PC-3 (cell line): ENCODE measurements at regions not wholly inside any gene's neighbourhood (a gene's known extent, or its start where the extent isn't known, plus 50 kb on each side); places are given as distances from the start of the nearest gene placed in this dataset.
"Not testable (repeated sequence)": the region's sequence is repeated elsewhere in the genome, so short reads cannot be mapped to it uniquely, and the experiment has no call there.

ENCODE experiments used
- ATAC-seq: fragments of 200-7000 bp; cut with Tn5 transposase; 2 replicates; pipeline ENCODE4 v1.9.1; 2020; ENCODE audit warnings: mild to moderate bottlenecking, moderate library complexity
- BruUV-seq: library from RNA; stranded (reverse); fragments of 400-500 nt; replicated peaks from 2 replicates; lab custom pipeline; 2021; lab: Mats Ljungman, UMichigan
- CTCF ChIA-PET: fragments of 300-600 bp; sonication (Branson Sonifier 250); formaldehyde crosslinking; loops from one replicate; lab custom pipeline; 2022; ENCODE audit warnings: antibody characterized with exemption; lab: Charles Lee
- POLR2A ChIA-PET: fragments of 300-600 bp; sonication (Branson Sonifier 250); formaldehyde crosslinking; loops from one replicate; lab custom pipeline; 2022; ENCODE audit warnings: antibody characterized with exemption; ENCODE audit not compliant: unreplicated experiment; lab: Charles Lee
- DNase-seq: peaks from one replicate; pipeline ENCODE4 v3.0.0-alpha.2; 2015
- H2AFZ ChIP-seq: fragments of 300-600 bp; sonication (generic); 2 replicates; pipeline ENCODE4 v1.6.0; 2016; ENCODE audit warnings: antibody characterized with exemption, low read length
- H3F3A ChIP-seq: fragments of 300-600 bp; sonication (generic); one replicate; pipeline ENCODE4 v1.6.0; 2017; ENCODE audit warnings: antibody characterized with exemption, low read length, control low read depth, mild to moderate bottlenecking; ENCODE audit not compliant: unreplicated experiment
- H3K27ac ChIP-seq: fragments of 300-600 bp; sonication (generic); 2 replicates; pipeline ENCODE4 v1.5.1; 2016; ENCODE audit warnings: mild to moderate bottlenecking, low read length
- H3K27me3 ChIP-seq: fragments of 300-600 bp; sonication (generic); 2 replicates; pipeline ENCODE4 v1.6.1; 2016; ENCODE audit warnings: low read length, mixed read lengths
- H3K36me3 ChIP-seq: fragments of 300-600 bp; sonication (generic); 2 replicates; pipeline ENCODE4 v1.6.1; 2016; ENCODE audit warnings: low read depth, mixed run types, low read length, mixed read lengths
- H3K4me1 ChIP-seq: fragments of 300-600 bp; sonication (generic); 2 replicates; pipeline ENCODE4 v1.5.1; 2016; ENCODE audit warnings: low read length; ENCODE audit not compliant: insufficient read depth
- H3K4me2 ChIP-seq: fragments of 300-600 bp; sonication (generic); 2 replicates; pipeline ENCODE4 v1.6.0; 2016; ENCODE audit warnings: low read length
- H3K4me3 ChIP-seq: fragments of 300-600 bp; sonication (generic); 2 replicates; pipeline ENCODE4 v1.5.1; 2016; ENCODE audit warnings: mild to moderate bottlenecking, low read length, mixed read lengths
- H3K79me2 ChIP-seq: fragments of 300-600 bp; sonication (generic); 2 replicates; pipeline ENCODE4 v1.6.1; 2017; ENCODE audit warnings: low read length, mixed read lengths
- H3K9ac ChIP-seq: fragments of 300-600 bp; sonication (generic); 2 replicates; pipeline ENCODE4 v1.6.0; 2016; ENCODE audit warnings: mild to moderate bottlenecking, low read length
- H3K9me2 ChIP-seq: fragments of 300-600 bp; sonication (generic); replicated peaks from 2 replicates; pipeline ENCODE4 v1.6.1; 2016; ENCODE audit warnings: mixed run types, low read length, mixed read lengths
- H3K9me3 ChIP-seq: fragments of 300-600 bp; sonication (generic); 2 replicates; pipeline ENCODE4 v1.6.1; 2016; ENCODE audit warnings: low read length, mixed read lengths
- H4K20me1 ChIP-seq: fragments of 300-600 bp; sonication (generic); 2 replicates; pipeline ENCODE4 v1.6.1; 2016; ENCODE audit warnings: low read length, mixed read lengths
- CTCF ChIP-seq: fragments of 300-600 bp; sonication (generic); conservative IDR thresholded peaks from 2 replicates; pipeline ENCODE4 v1.5.1; 2017; ENCODE audit warnings: antibody characterized with exemption, low read depth, mild to moderate bottlenecking, low read length
- EZH2 ChIP-seq: fragments of 300-600 bp; sonication (generic); IDR thresholded peaks from one replicate; pipeline ENCODE4 v1.6.1; 2017; ENCODE audit warnings: antibody characterized with exemption, mild to moderate bottlenecking, low read length; ENCODE audit not compliant: unreplicated experiment
- EZH2phosphoT487 ChIP-seq: fragments of 300-600 bp; sonication (generic); IDR thresholded peaks from 2 replicates; pipeline ENCODE4 v1.6.1; 2018; ENCODE audit warnings: mild to moderate bottlenecking, antibody characterized with exemption, low read length, borderline replicate concordance
- intact Hi-C: fragments of 100-400 bp; cut with micrococcal nuclease; formaldehyde crosslinking; loops from 2 replicates; pipeline ENCODE4 v1.9.0; 2023

DNA sequence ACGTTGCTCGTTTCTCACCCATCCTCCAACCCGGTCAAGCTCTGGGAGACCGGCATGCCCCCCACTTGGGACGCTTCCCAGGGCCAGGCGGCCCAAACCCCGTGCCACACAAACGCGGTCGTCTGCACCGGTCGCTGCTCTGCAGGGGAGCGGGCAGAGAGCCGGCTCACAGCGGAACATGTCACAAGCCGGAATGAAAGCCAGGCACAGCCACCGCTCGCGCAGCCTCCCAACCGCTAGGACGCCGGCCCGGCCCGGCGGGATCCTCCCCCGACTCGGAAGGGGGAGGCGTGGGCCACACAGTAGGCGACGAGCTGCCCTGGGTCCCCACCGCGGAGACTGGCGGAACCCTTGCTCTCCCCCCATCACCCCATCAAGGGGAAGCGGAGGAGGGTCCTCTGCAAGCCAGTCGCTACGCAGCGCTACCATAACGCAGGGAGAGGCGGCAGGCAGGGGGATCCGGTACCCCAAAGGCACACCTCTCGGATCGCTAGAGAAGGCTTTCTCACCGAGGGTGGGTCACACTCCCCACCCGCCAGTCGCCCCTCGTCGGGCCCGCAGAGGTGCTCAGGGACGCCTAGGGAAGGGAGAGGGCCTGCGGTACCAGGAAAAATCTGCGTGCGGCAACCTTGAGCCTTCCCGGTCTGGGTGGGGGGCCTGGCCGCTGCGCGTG lies 768.4 kb upstream of the DEFB115 start:
- no peaks in the 10 kb centered on the region for H3F3A ChIP-seq
- DNase-seq = no peak
- ChIA-PET POLR2A (no interaction called here), CTCF (no interaction called here)
- no peaks in the 10 kb centered on the region for H3K36me3 ChIP-seq
- H4K20me1 ChIP-seq = no peaks in the 10 kb centered on the region
- no peaks in the 10 kb centered on the region for H3K79me2 ChIP-seq
- BruUV-seq = no TSS peak
- ATAC-seq = no peak
- H3K27me3 ChIP-seq = no peaks in the 10 kb centered on the region
- H3K4me1 ChIP-seq = no peaks in the 10 kb centered on the region
- intact Hi-C loops = no loop called here
- no peak overlapping the region for H2AFZ ChIP-seq
- H3K4me3 ChIP-seq = no peak overlapping the region
- no peak for TF ChIP-seq EZH2phosphoT487
- no peak for TF ChIP-seq CTCF
- no peak for TF ChIP-seq EZH2
- H3K9ac ChIP-seq = no peak overlapping the region
- H3K9me2 ChIP-seq = no peaks in the 10 kb centered on the region
- no peak overlapping the region for H3K27ac ChIP-seq
- H3K9me3 ChIP-seq = 0 out of 2 replicates have a peak, but pooled peaks cover 6% of the 10 kb centered on the region
- no peak overlapping the region for H3K4me2 ChIP-seq

GRCh38 chr20:30489614-30490003 lies 767.9 kb upstream of the DEFB115 start:
- TF ChIP-seq EZH2phosphoT487 (no peak), CTCF (no peak), EZH2 (no peak)
- 0 out of 2 replicates have a peak, but pooled peaks cover 6% of the 10 kb centered on the region for H3K9me3 ChIP-seq
- intact Hi-C loops = no loop called here
- H3K79me2 ChIP-seq = no peaks in the 10 kb centered on the region
- BruUV-seq = no TSS peak
- H3F3A ChIP-seq = no peaks in the 10 kb centered on the region
- H3K27ac ChIP-seq = no peak overlapping the region
- no peak overlapping the region for H2AFZ ChIP-seq
- H3K4me2 ChIP-seq = no peak overlapping the region
- ATAC-seq (no peak), DNase-seq (no peak)
- H3K9ac ChIP-seq = no peak overlapping the region
- H3K4me3 ChIP-seq = no peak overlapping the region
- CTCF ChIA-PET = no interaction called here
- no peaks in the 10 kb centered on the region for H3K27me3 ChIP-seq
- H4K20me1 ChIP-seq = no peaks in the 10 kb centered on the region
- no peaks in the 10 kb centered on the region for H3K9me2 ChIP-seq
- POLR2A ChIA-PET = no interaction called here
- no peaks in the 10 kb centered on the region for H3K4me1 ChIP-seq
- no peaks in the 10 kb centered on the region for H3K36me3 ChIP-seq

DNA sequence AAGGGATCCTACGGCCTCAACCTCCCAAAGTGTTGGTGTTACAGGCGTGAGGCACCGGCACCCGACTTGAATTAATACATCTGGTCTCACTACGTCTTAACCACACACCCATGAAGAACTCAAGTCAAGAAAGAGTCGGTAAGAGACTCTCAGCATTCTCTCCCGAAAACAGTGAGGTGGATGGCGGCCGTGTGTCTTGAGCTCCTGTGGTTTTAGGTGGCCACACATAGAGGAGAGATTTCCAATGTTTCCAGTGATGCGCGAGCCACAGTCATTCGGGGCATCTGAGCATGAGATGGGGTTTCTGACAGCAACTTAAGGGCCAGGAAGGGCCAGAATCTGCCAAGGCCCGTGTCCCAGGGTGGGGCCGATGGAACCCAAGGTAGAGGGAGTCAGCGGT lies 766.4 kb upstream of the DEFB115 start:
- no peaks in the 10 kb centered on the region for H3K79me2 ChIP-seq
- 0 out of 2 replicates have a peak, but pooled peaks cover 2% of the 10 kb centered on the region for H3K9me3 ChIP-seq
- ChIA-PET POLR2A (no interaction called here), CTCF (no interaction called here)
- H3K4me2 ChIP-seq = no peak overlapping the region
- no peak overlapping the region for H3K27ac ChIP-seq
- TF ChIP-seq CTCF = no peak
- no peak for TF ChIP-seq EZH2
- no peak for TF ChIP-seq EZH2phosphoT487
- no peaks in the 10 kb centered on the region for H3K36me3 ChIP-seq
- H3F3A ChIP-seq = no peaks in the 10 kb centered on the region
- H2AFZ ChIP-seq = no peak overlapping the region
- ATAC-seq (no peak), DNase-seq (no peak)
- no TSS peak for BruUV-seq
- H3K9ac ChIP-seq = no peak overlapping the region
- H3K27me3 ChIP-seq = no peaks in the 10 kb centered on the region
- H3K9me2 ChIP-seq = no peaks in the 10 kb centered on the region
- intact Hi-C loops = no loop called here
- no peaks in the 10 kb centered on the region for H3K4me1 ChIP-seq
- H4K20me1 ChIP-seq = no peaks in the 10 kb centered on the region
- H3K4me3 ChIP-seq = no peak overlapping the region

DNA sequence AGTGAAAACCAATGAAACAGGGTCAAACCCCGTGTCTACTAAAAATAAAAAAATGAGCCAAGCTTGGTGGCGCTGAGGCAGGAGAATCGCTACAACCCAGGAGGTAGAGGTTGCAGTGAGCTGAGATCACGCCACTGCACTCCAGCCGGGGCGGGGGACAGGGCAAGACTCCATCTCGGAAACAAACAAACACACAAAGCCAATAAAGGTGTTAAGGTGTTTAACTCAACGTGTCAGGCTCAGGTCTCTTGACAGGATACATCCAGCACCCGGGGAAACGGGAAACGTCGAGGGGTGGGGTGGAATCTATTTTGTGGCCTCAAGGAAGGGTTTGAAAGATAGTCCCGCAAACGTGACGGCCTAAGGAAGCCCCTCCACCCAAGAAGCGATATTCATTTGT lies 760.8 kb upstream of the DEFB115 start:
- H3K4me2 ChIP-seq, H3K27ac ChIP-seq, H3K9ac ChIP-seq, H2AFZ ChIP-seq, H3K79me2 ChIP-seq, H3K4me1 ChIP-seq, H3F3A ChIP-seq, H3K9me2 ChIP-seq, BruUV-seq, H3K9me3 ChIP-seq, H3K4me3 ChIP-seq, DNase-seq, H3K36me3 ChIP-seq, CTCF ChIA-PET, intact Hi-C loops, POLR2A ChIA-PET, H3K27me3 ChIP-seq, ATAC-seq, H4K20me1 ChIP-seq: not testable (repeated sequence)
